T-helper 2 cell treated with Interferon-gamma antibody and Interleukin-4, amounts not matched to agents 100 ng/mL and 5 ng/mL, for 36 hours (primary cell): ENCODE measurements at regions not wholly inside any gene's neighbourhood (a gene's known extent, or its start where the extent isn't known, plus 50 kb on each side); places are given as distances from the start of the nearest gene placed in this dataset.
"Not testable (repeated sequence)": the region's sequence is repeated elsewhere in the genome, so short reads cannot be mapped to it uniquely, and the experiment has no call there.

ENCODE experiments used
- intact Hi-C: fragments of 100-400 bp; cut with micrococcal nuclease; formaldehyde crosslinking; loops from one replicate; pipeline ENCODE4 v1.15.1; 2023

- intact Hi-C loops = not testable (repeated sequence)
These were observed 445.8 kb downstream of the GOLGA6L6 start for GRCh38 chr15:20095699-20096303.

- intact Hi-C loops = not testable (repeated sequence)
These were observed 452.1 kb downstream of the GOLGA6L6 start for GRCh38 chr15:20089541-20089940.

GRCh38 chr15:20084026-20084425 lies 457.6 kb downstream of the GOLGA6L6 start:
- intact Hi-C loops = not testable (repeated sequence)

- intact Hi-C loops = not testable (repeated sequence)
These were observed 467.5 kb downstream of the GOLGA6L6 start for GRCh38 chr15:20074082-20074481.

GRCh38 chr15:20069043-20069442 lies 472.6 kb downstream of the GOLGA6L6 start:
- intact Hi-C loops = not testable (repeated sequence)

- intact Hi-C loops = not testable (repeated sequence)
These were observed 475.4 kb downstream of the GOLGA6L6 start for GRCh38 chr15:20066173-20066572.

GRCh38 chr15:20065508-20065907 lies 476.1 kb downstream of the GOLGA6L6 start:
- intact Hi-C loops = not testable (repeated sequence)

- intact Hi-C loops = not testable (repeated sequence)
These were observed 478.4 kb downstream of the GOLGA6L6 start for GRCh38 chr15:20063167-20063566.

- intact Hi-C loops = not testable (repeated sequence)
These were observed 480.8 kb downstream of the GOLGA6L6 start for GRCh38 chr15:20060838-20061237.

GRCh38 chr15:20056871-20057270 lies 484.7 kb downstream of the GOLGA6L6 start:
- intact Hi-C loops = not testable (repeated sequence)

GRCh38 chr15:20055921-20056320 lies 485.7 kb downstream of the GOLGA6L6 start:
- intact Hi-C loops = not testable (repeated sequence)

GRCh38 chr15:20048189-20048588 lies 493.4 kb downstream of the GOLGA6L6 start:
- intact Hi-C loops = not testable (repeated sequence)

- intact Hi-C loops = not testable (repeated sequence)
These were observed 496.4 kb downstream of the GOLGA6L6 start for GRCh38 chr15:20045165-20045564.

GRCh38 chr15:20040691-20041090 lies 500.9 kb downstream of the GOLGA6L6 start:
- intact Hi-C loops = not testable (repeated sequence)

GRCh38 chr15:20025040-20025439 lies 516.6 kb downstream of the GOLGA6L6 start:
- intact Hi-C loops = not testable (repeated sequence)

GRCh38 chr15:20022349-20022748 lies 519.3 kb downstream of the GOLGA6L6 start:
- intact Hi-C loops = not testable (repeated sequence)

GRCh38 chr15:20021351-20021750 lies 520.2 kb downstream of the GOLGA6L6 start:
- intact Hi-C loops = not testable (repeated sequence)

- intact Hi-C loops = not testable (repeated sequence)
These were observed 521.0 kb downstream of the GOLGA6L6 start for GRCh38 chr15:20020588-20020987.

GRCh38 chr15:20019758-20020157 lies 521.8 kb downstream of the GOLGA6L6 start:
- intact Hi-C loops = not testable (repeated sequence)

GRCh38 chr15:20017581-20017980 lies 524.0 kb downstream of the GOLGA6L6 start:
- intact Hi-C loops = not testable (repeated sequence)

GRCh38 chr15:20016941-20017340 lies 524.7 kb downstream of the GOLGA6L6 start:
- intact Hi-C loops = not testable (repeated sequence)

GRCh38 chr15:20012837-20013236 lies 528.8 kb downstream of the GOLGA6L6 start:
- intact Hi-C loops = not testable (repeated sequence)

- intact Hi-C loops = not testable (repeated sequence)
These were observed 530.8 kb downstream of the GOLGA6L6 start for GRCh38 chr15:20010759-20011158.
